ENCODE measurements at regions not wholly inside any gene's neighbourhood (a gene's known extent, or its start where the extent isn't known, plus 50 kb on each side); places are given as distances from the start of the nearest gene placed in this dataset.

DNA sequence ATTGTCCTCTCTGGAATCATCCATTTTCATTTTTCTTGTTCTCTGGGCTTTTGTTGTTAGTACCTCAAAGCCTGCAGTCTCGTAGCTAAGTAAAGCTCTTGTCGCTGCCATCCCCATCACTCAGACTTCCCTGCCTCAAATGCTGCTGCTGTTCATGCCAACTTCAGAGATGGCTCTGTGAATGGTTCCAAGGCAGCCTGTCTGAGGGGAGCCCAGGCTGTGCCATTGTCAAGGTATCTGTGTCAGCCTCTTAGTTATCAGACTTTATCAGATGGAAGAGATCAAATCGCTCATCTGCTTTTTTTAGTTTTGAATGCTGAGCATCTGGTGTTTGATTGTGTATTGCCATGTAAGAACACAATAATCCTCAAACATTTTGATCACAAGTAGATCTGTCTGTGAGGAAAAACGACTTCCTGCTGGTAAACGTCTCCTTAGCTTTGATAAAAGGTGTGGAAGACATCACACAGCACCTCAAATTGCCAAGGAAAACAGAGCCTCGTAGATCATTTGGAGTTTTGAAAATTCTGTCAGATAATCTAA, 304.2 kb upstream of the ZC3H12C start:
- Histone ChIP-seq H3K27ac (ENCODE audit: low read depth in 1 of 2, low read length in 1 of 2) (no peak overlapping the region), H3K4me1 (ENCODE audit: control insufficient read depth in 2 of 2, insufficient read depth in 2 of 2, low read length in 2 of 2) (peaks cover 0 to 3% of the 10 kb centered on the region in 2 donors), H3K9me3 (ENCODE audit: control insufficient read depth in 2 of 2, insufficient read depth in 1 of 2, low read length in 1 of 2) (no peaks in the 10 kb centered on the region), H3K36me3 (ENCODE audit: control insufficient read depth in 2 of 2, insufficient read depth in 2 of 2, low read length in 1 of 2) (no peaks in the 10 kb centered on the region), H3K27me3 (ENCODE audit: control insufficient read depth in 2 of 2, insufficient read depth in 1 of 2, low read length in 1 of 2) (no peaks in the 10 kb centered on the region), H3K4me3 (ENCODE audit: low read length in 2 of 2) (no peak overlapping the region)
- DNase-seq (ENCODE audit: low read depth in 6 of 9, low spot score in 9 of 9): no peak
- WGBS: 73% methylated on average over 6 of the region's 6 CpGs

DNA sequence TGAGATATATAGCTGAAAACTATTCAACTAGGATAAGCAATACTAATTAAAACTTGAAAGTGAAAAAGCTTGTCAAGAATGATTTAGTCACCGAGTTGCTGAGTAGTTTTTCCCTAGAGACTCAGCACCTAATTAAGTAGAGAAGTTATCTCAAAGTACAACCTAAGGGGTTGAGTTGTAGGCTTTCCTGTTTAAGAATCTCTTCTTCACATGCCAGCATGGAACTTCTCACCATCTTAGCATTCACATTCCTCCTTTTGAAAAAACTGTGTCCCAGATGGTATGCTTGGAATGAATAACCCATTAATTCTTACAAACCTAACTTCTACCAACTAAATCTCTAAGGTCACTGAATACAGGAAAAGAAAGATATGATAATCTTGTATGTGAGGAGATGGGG, 303.3 kb upstream of the ZC3H12C start:
- Histone ChIP-seq H3K9me3 (ENCODE audit: control insufficient read depth in 2 of 2, insufficient read depth in 1 of 2, low read length in 1 of 2) (no peaks in the 10 kb centered on the region), H3K27me3 (ENCODE audit: control insufficient read depth in 2 of 2, insufficient read depth in 1 of 2, low read length in 1 of 2) (no peaks in the 10 kb centered on the region), H3K4me1 (ENCODE audit: control insufficient read depth in 2 of 2, insufficient read depth in 2 of 2, low read length in 2 of 2) (no peaks in the 10 kb centered on the region), H3K27ac (ENCODE audit: low read depth in 1 of 2, low read length in 1 of 2) (no peak overlapping the region), H3K36me3 (ENCODE audit: control insufficient read depth in 2 of 2, insufficient read depth in 2 of 2, low read length in 1 of 2) (no peaks in the 10 kb centered on the region), H3K4me3 (ENCODE audit: low read length in 2 of 2) (no peak overlapping the region)
- DNase-seq (ENCODE audit: low read depth in 6 of 9, low spot score in 9 of 9): no peak
- WGBS: 91% methylated on average over 1 of the region's 1 CpG

DNA sequence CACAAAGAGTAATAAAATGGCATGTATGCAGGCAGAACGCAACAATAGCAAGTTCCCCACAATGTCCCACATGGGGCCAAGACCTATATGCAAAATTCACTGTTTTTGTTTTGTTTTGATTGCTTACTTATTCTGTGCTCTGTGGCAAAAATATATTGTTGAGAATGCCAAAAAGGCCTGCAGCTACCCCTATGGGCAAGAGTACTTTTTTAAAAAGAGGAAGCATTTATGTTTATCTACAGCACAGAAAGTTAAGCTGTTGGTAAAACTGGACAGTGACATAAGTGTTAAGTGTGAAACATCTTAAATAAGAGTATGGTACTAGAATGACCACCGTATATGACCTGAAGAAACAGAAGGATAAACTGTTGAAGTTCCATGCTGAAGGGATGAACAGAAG, 301.9 kb upstream of the ZC3H12C start:
- Histone ChIP-seq H3K4me3 (ENCODE audit: low read length in 2 of 2) (no peak overlapping the region), H3K27ac (ENCODE audit: low read depth in 1 of 2, low read length in 1 of 2) (no peak overlapping the region), H3K36me3 (ENCODE audit: control insufficient read depth in 2 of 2, insufficient read depth in 2 of 2, low read length in 1 of 2) (no peaks in the 10 kb centered on the region), H3K27me3 (ENCODE audit: control insufficient read depth in 2 of 2, insufficient read depth in 1 of 2, low read length in 1 of 2) (no peaks in the 10 kb centered on the region), H3K9me3 (ENCODE audit: control insufficient read depth in 2 of 2, insufficient read depth in 1 of 2, low read length in 1 of 2) (no peaks in the 10 kb centered on the region), H3K4me1 (ENCODE audit: control insufficient read depth in 2 of 2, insufficient read depth in 2 of 2, low read length in 2 of 2) (no peaks in the 10 kb centered on the region)
- no peak for DNase-seq (ENCODE audit: low read depth in 6 of 9, low spot score in 9 of 9)
- WGBS: 88% methylated on average over 2 of the region's 2 CpGs

DNA sequence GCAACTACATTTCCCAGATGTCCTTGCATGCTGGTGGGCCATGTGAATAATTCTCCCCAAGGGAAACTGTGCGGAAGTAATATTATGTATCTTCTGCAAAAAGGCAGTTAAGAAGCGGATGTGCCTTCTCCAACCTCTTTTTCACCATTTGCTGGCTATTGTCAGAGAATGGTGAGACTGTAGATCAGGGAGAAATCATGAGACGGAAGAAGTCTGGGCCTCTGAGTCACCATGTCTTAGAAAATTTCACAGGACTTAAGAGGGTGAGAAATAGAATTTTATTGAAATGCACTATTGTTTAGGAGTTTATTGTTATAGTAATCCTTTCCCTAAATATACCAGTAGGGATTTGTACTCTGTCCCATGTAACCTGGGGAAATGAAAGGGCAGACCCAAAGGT, 298.7 kb upstream of the ZC3H12C start:
- Histone ChIP-seq H3K4me1 (ENCODE audit: control insufficient read depth in 2 of 2, insufficient read depth in 2 of 2, low read length in 2 of 2) (no peaks in the 10 kb centered on the region), H3K4me3 (ENCODE audit: low read length in 2 of 2) (no peak overlapping the region), H3K9me3 (ENCODE audit: control insufficient read depth in 2 of 2, insufficient read depth in 1 of 2, low read length in 1 of 2) (no peaks in the 10 kb centered on the region), H3K27ac (ENCODE audit: low read depth in 1 of 2, low read length in 1 of 2) (no peak overlapping the region), H3K27me3 (ENCODE audit: control insufficient read depth in 2 of 2, insufficient read depth in 1 of 2, low read length in 1 of 2) (no peaks in the 10 kb centered on the region), H3K36me3 (ENCODE audit: control insufficient read depth in 2 of 2, insufficient read depth in 2 of 2, low read length in 1 of 2) (no peaks in the 10 kb centered on the region)
- 97% methylated on average over 3 of the region's 3 CpGs for WGBS
- no peak for DNase-seq (ENCODE audit: low read depth in 6 of 9, low spot score in 9 of 9)

DNA sequence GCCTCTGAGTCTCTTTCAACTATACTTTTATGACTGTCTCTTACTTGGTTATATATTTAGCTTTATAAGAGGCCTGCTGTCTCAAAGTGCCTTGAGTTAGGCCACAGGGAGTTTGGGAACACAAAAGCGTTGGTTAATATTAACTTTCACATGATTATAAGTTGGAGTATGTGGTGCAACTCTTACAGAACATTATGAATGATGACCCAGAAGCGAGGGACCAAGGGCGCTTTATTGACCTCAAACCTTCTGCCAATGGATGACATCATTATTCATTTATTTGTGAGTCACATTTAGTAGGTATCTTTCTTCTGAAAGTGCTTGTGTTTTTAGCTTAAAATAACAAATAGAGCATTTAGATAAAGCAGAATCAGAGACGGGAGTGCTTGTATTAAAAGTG, 298.0 kb upstream of the ZC3H12C start:
- no peak overlapping the region for H3K4me3 ChIP-seq (ENCODE audit: low read length in 2 of 2)
- no peak for DNase-seq (ENCODE audit: low read depth in 6 of 9, low spot score in 9 of 9)
- H3K27ac ChIP-seq (ENCODE audit: low read depth in 1 of 2, low read length in 1 of 2): no peak overlapping the region
- no peaks in the 10 kb centered on the region for H3K36me3 ChIP-seq (ENCODE audit: control insufficient read depth in 2 of 2, insufficient read depth in 2 of 2, low read length in 1 of 2)
- H3K4me1 ChIP-seq (ENCODE audit: control insufficient read depth in 2 of 2, insufficient read depth in 2 of 2, low read length in 2 of 2): no peaks in the 10 kb centered on the region
- H3K27me3 ChIP-seq (ENCODE audit: control insufficient read depth in 2 of 2, insufficient read depth in 1 of 2, low read length in 1 of 2): no peaks in the 10 kb centered on the region
- WGBS: 92% methylated on average over 4 of the region's 4 CpGs
- H3K9me3 ChIP-seq (ENCODE audit: control insufficient read depth in 2 of 2, insufficient read depth in 1 of 2, low read length in 1 of 2): no peaks in the 10 kb centered on the region

DNA sequence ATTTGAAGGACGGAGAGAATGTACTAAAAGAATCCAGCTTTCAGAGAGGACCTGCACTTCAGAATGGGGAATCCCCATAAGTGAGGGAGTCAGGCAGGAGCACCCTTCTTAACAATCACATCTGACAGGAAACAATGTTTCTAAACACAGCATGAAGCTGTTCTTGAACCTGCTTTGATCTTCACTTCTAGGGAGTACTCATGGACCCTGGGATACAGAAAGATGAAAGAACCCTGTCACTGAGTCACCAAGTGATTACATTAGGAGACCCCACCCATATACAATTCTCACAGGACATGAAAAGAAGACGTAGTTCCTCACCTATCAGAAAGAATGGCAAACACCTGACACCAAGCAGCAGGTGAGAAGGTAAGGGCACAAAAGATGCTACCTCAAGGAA, 296.9 kb upstream of the ZC3H12C start:
- no peaks in the 10 kb centered on the region for H3K4me1 ChIP-seq (ENCODE audit: control insufficient read depth in 2 of 2, insufficient read depth in 2 of 2, low read length in 2 of 2)
- no peaks in the 10 kb centered on the region for H3K36me3 ChIP-seq (ENCODE audit: control insufficient read depth in 2 of 2, insufficient read depth in 2 of 2, low read length in 1 of 2)
- no peak overlapping the region for H3K27ac ChIP-seq (ENCODE audit: low read depth in 1 of 2, low read length in 1 of 2)
- WGBS: 72% methylated on average over 2 of the region's 2 CpGs
- no peaks in the 10 kb centered on the region for H3K27me3 ChIP-seq (ENCODE audit: control insufficient read depth in 2 of 2, insufficient read depth in 1 of 2, low read length in 1 of 2)
- DNase-seq (ENCODE audit: low read depth in 6 of 9, low spot score in 9 of 9): no peak
- no peak overlapping the region for H3K4me3 ChIP-seq (ENCODE audit: low read length in 2 of 2)
- no peaks in the 10 kb centered on the region for H3K9me3 ChIP-seq (ENCODE audit: control insufficient read depth in 2 of 2, insufficient read depth in 1 of 2, low read length in 1 of 2)

DNA sequence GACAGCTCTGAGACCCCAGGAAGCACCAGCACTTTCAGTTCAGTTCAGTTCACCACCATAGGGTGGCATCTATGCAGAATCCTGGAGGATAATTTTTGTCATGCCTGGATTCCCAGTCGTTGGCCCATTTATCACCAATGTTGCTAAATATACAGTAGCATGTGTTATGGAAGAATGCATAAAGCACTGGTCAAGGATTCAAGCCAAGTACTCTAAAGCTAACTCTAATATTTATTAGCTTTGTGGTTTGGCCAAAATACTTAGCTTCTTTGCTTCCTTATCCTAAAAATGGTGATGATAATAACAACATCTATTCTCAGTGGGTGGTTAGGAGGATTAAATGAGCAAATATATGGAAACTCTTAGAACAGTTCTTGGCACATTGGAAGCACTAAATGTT, 294.7 kb upstream of the ZC3H12C start:
- no peaks in the 10 kb centered on the region for H3K27me3 ChIP-seq (ENCODE audit: control insufficient read depth in 2 of 2, insufficient read depth in 1 of 2, low read length in 1 of 2)
- H3K4me3 ChIP-seq (ENCODE audit: low read length in 2 of 2): no peak overlapping the region
- no peak overlapping the region for H3K27ac ChIP-seq (ENCODE audit: low read depth in 1 of 2, low read length in 1 of 2)
- 90% methylated on average over 1 of the region's 1 CpG for WGBS
- no peaks in the 10 kb centered on the region for H3K36me3 ChIP-seq (ENCODE audit: control insufficient read depth in 2 of 2, insufficient read depth in 2 of 2, low read length in 1 of 2)
- no peaks in the 10 kb centered on the region for H3K4me1 ChIP-seq (ENCODE audit: control insufficient read depth in 2 of 2, insufficient read depth in 2 of 2, low read length in 2 of 2)
- H3K9me3 ChIP-seq (ENCODE audit: control insufficient read depth in 2 of 2, insufficient read depth in 1 of 2, low read length in 1 of 2): no peaks in the 10 kb centered on the region
- DNase-seq (ENCODE audit: low read depth in 6 of 9, low spot score in 9 of 9): no peak

DNA sequence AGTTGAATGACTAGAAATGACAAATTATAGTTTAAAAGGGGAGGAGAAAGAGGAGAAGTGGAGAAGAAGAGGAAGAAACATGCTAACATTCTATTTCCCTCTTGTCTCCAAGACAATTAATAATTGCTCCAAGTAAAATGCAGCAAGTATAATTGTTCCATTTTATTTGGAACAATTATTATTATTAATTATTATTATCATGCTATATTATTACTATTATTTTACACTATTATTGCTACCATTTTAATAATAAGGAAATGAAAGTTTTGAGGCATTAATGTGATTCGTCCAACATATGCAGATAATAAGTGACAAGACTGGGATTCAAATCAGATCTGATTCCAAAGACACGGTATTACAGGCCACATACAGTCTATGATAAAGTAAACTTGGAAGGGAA, 293.6 kb upstream of the ZC3H12C start:
- H3K36me3 ChIP-seq (ENCODE audit: control insufficient read depth in 2 of 2, insufficient read depth in 2 of 2, low read length in 1 of 2): no peaks in the 10 kb centered on the region
- no peak overlapping the region for H3K4me3 ChIP-seq (ENCODE audit: low read length in 2 of 2)
- H3K27ac ChIP-seq (ENCODE audit: low read depth in 1 of 2, low read length in 1 of 2): no peak overlapping the region
- no peaks in the 10 kb centered on the region for H3K27me3 ChIP-seq (ENCODE audit: control insufficient read depth in 2 of 2, insufficient read depth in 1 of 2, low read length in 1 of 2)
- DNase-seq (ENCODE audit: low read depth in 6 of 9, low spot score in 9 of 9): no peak
- no peaks in the 10 kb centered on the region for H3K4me1 ChIP-seq (ENCODE audit: control insufficient read depth in 2 of 2, insufficient read depth in 2 of 2, low read length in 2 of 2)
- no peaks in the 10 kb centered on the region for H3K9me3 ChIP-seq (ENCODE audit: control insufficient read depth in 2 of 2, insufficient read depth in 1 of 2, low read length in 1 of 2)
- 95% methylated on average over 2 of the region's 2 CpGs for WGBS

DNA sequence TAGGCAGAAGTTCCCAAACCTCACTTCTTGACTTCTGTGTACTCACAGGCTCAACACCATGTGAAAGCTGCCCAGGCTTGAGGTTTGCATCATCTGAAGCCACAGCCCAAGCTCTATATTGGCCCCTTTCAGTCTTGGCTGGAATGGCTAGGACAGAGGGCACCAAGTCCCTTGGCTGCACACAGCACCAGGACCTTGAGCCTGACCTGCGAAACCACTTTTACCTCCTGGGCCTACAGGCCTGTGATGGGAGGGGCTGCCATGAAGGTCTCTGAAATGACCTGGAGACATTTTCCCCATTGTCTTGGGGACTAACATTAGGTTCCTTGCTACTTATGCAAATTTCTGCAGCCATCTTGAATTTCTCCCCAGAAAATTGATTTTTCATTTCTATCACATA, 288.3 kb upstream of the ZC3H12C start:
- Histone ChIP-seq H3K27me3 (ENCODE audit: control insufficient read depth in 2 of 2, insufficient read depth in 1 of 2, low read length in 1 of 2) (no peaks in the 10 kb centered on the region), H3K4me3 (ENCODE audit: low read length in 2 of 2) (no peak overlapping the region), H3K4me1 (ENCODE audit: control insufficient read depth in 2 of 2, insufficient read depth in 2 of 2, low read length in 2 of 2) (no peaks in the 10 kb centered on the region), H3K27ac (ENCODE audit: low read depth in 1 of 2, low read length in 1 of 2) (no peak overlapping the region), H3K9me3 (ENCODE audit: control insufficient read depth in 2 of 2, insufficient read depth in 1 of 2, low read length in 1 of 2) (no peaks in the 10 kb centered on the region), H3K36me3 (ENCODE audit: control insufficient read depth in 2 of 2, insufficient read depth in 2 of 2, low read length in 1 of 2) (no peaks in the 10 kb centered on the region)
- WGBS: 98% methylated on average over 1 of the region's 1 CpG
- no peak for DNase-seq (ENCODE audit: low read depth in 6 of 9, low spot score in 9 of 9)

DNA sequence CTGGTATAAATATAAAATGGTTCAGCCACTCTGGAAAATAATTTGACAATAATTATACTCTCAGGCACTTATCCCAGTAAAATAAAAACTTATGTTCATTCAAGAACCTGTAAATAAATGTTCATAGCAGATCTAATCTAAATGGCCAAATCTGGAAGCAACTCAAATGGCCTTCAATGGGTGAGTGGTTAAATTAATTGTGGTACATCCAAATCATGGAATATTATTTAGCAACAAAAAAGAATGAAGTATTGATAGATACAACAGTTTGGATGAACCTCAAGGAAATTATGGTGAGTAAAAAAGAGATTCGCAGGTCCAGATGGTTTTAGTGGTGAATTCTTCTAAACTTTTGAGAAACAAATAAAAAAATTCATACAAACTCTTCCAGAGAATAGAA, 287.0 kb upstream of the ZC3H12C start:
- Histone ChIP-seq H3K4me3 (ENCODE audit: low read length in 2 of 2) (no peak overlapping the region), H3K9me3 (ENCODE audit: control insufficient read depth in 2 of 2, insufficient read depth in 1 of 2, low read length in 1 of 2) (no peaks in the 10 kb centered on the region), H3K27me3 (ENCODE audit: control insufficient read depth in 2 of 2, insufficient read depth in 1 of 2, low read length in 1 of 2) (no peaks in the 10 kb centered on the region), H3K27ac (ENCODE audit: low read depth in 1 of 2, low read length in 1 of 2) (no peak overlapping the region), H3K4me1 (ENCODE audit: control insufficient read depth in 2 of 2, insufficient read depth in 2 of 2, low read length in 2 of 2) (no peaks in the 10 kb centered on the region), H3K36me3 (ENCODE audit: control insufficient read depth in 2 of 2, insufficient read depth in 2 of 2, low read length in 1 of 2) (no peaks in the 10 kb centered on the region)
- 43% methylated on average over 1 of the region's 1 CpG for WGBS
- DNase-seq (ENCODE audit: low read depth in 6 of 9, low spot score in 9 of 9): no peak

Measured in thymus (tissue), 11 donors.